Thyroid gland (tissue), 4 donors: ENCODE measurements at regions not wholly inside any gene's neighbourhood (a gene's known extent, or its start where the extent isn't known, plus 50 kb on each side); places are given as distances from the start of the nearest gene placed in this dataset.
"Not testable (repeated sequence)": the region's sequence is repeated elsewhere in the genome, so short reads cannot be mapped to it uniquely, and the experiment has no call there.

Experiments
- DNase-seq, 2 donors: peaks; one replicate each; pipeline ENCODE4 v3.0.0-alpha.2; 2019
- H3K27ac ChIP-seq, 3 donors: fragments of 200-600 bp; sonication (generic); 1 replicate in 2 of 3; 2 replicates in 1 of 3; pipeline ENCODE4 v1.5.1; 2016 to 2019; ENCODE audit warnings: mild to moderate bottlenecking in 1 of 3, moderate library complexity in 1 of 3
- H3K27me3 ChIP-seq: fragments of 200-600 bp; sonication (generic); one replicate; pipeline ENCODE4 v1.5.1; 2019
- H3K36me3 ChIP-seq, 2 donors: fragments of 200-600 bp; sonication (generic); one replicate each; pipeline ENCODE4 v1.5.1; 2016 to 2019
- H3K4me1 ChIP-seq, 2 donors: fragments of 200-600 bp; sonication (generic); one replicate each; pipeline ENCODE4 v1.5.1; 2017 to 2019
- H3K4me3 ChIP-seq, 3 donors: fragments of 200-600 bp; sonication (generic); replicated peaks in 1 of 3; 1 replicate in 2 of 3; 2 replicates in 1 of 3; pipeline ENCODE4 v1.5.1; 2016; ENCODE audit warnings: mild to moderate bottlenecking in 1 of 3
- H3K9me3 ChIP-seq: fragments of 200-600 bp; sonication (generic); one replicate; pipeline ENCODE4 v1.5.1; 2017
- POLR2A ChIP-seq, 2 donors: fragments of 450-650 bp; IDR thresholded peaks; one replicate each; pipeline ENCODE4 v1.6.1; 2017; ENCODE audit warnings: antibody characterized with exemption in 2 of 2, mild to moderate bottlenecking in 2 of 2, moderate library complexity in 1 of 2
- WGBS, 2 donors: methylation state at CpG; one replicate each; pipeline ENCODE4 v1.1.5; 2017; 5-methylcytosine and 5-hydroxymethylcytosine counted together
- intact Hi-C: fragments of 100-400 bp; cut with DNase I; formaldehyde crosslinking; loops from one replicate; pipeline ENCODE4 v1.15.1; 2023
- TF ChIP-seq, protein P1 (sequence below), 6 experiments: fragments of 200-600 bp in 3 of 6; fragments of 450-650 bp in 3 of 6; sonication (generic) in 3 of 6; IDR thresholded peaks; one replicate each; pipeline ENCODE4 v1.5.1; 2016 to 2019; ENCODE audit warnings: antibody characterized with exemption in 6 of 6, mild to moderate bottlenecking in 2 of 6, inconsistent platforms in 1 of 6, moderate library complexity in 1 of 6

DNA sequence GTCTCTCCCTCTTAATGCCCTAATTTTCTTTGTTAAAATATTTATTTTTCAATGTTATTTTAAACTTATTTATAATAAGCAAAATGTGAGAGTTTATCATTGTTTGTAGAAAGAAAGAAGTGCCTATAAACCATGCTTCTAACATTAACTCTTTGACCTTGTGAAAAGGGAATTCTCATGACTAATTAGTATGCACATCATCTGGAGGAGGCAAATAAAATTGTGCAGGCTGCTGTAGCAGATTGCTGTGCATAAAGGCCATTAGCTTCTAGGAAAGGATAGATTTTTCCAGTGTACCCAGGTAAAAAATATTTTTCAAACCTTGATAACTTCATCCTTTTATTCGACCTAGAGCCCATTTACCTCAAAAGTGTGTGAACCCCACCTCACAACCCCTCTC lies 84.6 kb upstream of the GUCY1A1 start:
- H3K4me3 ChIP-seq, result no peak overlapping the region
- no peaks in the 10 kb centered on the region for H3K36me3 ChIP-seq
- WGBS, 2 donors, result 80 to 93% methylated on average over 1 of the region's 1 CpG
- no peaks in the 10 kb centered on the region for H3K27me3 ChIP-seq
- intact Hi-C loops, result no loop called here
- no peak overlapping the region for H3K27ac ChIP-seq
- H3K9me3 ChIP-seq, result no peaks in the 10 kb centered on the region
- TF ChIP-seq POLR2A (IDR thresholded peaks at IDR 0.05), result no peak
- TF ChIP-seq, protein P1, sequence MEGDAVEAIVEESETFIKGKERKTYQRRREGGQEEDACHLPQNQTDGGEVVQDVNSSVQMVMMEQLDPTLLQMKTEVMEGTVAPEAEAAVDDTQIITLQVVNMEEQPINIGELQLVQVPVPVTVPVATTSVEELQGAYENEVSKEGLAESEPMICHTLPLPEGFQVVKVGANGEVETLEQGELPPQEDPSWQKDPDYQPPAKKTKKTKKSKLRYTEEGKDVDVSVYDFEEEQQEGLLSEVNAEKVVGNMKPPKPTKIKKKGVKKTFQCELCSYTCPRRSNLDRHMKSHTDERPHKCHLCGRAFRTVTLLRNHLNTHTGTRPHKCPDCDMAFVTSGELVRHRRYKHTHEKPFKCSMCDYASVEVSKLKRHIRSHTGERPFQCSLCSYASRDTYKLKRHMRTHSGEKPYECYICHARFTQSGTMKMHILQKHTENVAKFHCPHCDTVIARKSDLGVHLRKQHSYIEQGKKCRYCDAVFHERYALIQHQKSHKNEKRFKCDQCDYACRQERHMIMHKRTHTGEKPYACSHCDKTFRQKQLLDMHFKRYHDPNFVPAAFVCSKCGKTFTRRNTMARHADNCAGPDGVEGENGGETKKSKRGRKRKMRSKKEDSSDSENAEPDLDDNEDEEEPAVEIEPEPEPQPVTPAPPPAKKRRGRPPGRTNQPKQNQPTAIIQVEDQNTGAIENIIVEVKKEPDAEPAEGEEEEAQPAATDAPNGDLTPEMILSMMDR (IDR thresholded peaks at IDR 0.05), result no peak
- H3K4me1 ChIP-seq, result peaks cover 0 to 4% of the 10 kb centered on the region in 2 donors
- no peak for DNase-seq

DNA sequence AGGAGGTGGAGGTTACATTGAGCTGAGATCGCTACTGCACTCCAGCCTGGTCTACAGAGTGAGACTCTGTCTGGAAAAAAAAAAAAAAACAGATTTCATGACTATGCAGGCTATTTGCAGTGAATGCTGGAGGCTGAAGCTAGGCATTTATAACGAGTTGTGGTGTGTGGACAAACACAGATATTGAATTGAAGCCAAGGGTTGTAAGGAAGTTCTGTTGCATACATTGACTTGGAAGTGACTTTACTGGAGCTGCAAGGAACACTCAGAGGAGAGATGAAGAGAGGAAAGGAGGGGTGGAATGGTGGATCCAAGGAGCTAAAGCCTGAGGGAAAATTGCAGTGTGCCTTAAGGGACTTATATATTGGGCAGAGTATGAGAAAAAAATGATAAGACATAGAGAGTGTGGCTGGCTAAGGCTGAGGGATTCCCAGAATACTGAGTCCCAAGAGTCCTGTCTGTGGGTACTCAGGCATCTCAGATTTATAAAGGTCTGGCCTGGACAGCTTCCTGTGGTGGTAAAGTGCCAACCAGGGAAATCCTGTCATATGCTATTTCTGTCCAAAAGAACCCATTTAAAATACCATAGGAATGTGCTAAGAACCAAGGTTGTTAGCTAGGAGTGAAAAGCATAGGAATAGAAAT lies 87.8 kb upstream of the GUCY1A1 start:
- DNase-seq, result no peak
- intact Hi-C loops, result no loop called here
- WGBS, 2 donors, result 50 to 58% methylated on average over 2 of the region's 2 CpGs
- TF ChIP-seq POLR2A (IDR thresholded peaks at IDR 0.05), result no peak
- TF ChIP-seq, protein P1 (IDR thresholded peaks at IDR 0.05), result no peak
- Histone ChIP-seq H3K9me3 (no peaks in the 10 kb centered on the region), H3K4me1 (peaks cover 0 to 4% of the 10 kb centered on the region in 2 donors), H3K27me3 (no peaks in the 10 kb centered on the region), H3K4me3 (no peak overlapping the region), H3K36me3 (no peaks in the 10 kb centered on the region), H3K27ac (no peak overlapping the region)

DNA sequence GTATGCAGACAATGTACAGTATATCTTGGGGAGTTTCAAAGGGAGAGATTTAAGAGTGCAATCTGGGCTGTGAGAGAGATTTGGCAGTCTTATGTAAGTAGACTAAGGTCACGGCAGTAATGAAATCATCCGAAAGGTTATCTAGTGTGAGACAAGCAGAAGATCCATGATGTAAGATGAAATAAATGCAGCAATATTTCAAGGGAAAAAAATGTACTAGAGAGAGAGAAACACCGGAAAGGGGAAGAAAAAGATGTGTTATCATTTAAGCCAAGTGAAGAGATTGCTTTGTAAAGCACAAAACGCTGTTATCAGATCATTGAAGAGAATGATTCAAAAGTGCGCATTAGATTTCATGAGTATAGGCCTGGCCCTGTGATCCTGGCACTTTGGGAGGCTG lies 88.4 kb upstream of the GUCY1A1 start:
- 83% methylated on average over 5 of the region's 5 CpGs for WGBS, 2 donors
- Histone ChIP-seq H3K9me3 (no peaks in the 10 kb centered on the region), H3K4me3 (no peak overlapping the region), H3K27me3 (no peaks in the 10 kb centered on the region), H3K27ac (no peak overlapping the region), H3K4me1 (peaks cover 0 to 4% of the 10 kb centered on the region in 2 donors), H3K36me3 (no peaks in the 10 kb centered on the region)
- intact Hi-C loops, result no loop called here
- DNase-seq, result no peak
- TF ChIP-seq POLR2A (IDR thresholded peaks at IDR 0.05), result no peak
- TF ChIP-seq, protein P1 (IDR thresholded peaks at IDR 0.05), result no peak

DNA sequence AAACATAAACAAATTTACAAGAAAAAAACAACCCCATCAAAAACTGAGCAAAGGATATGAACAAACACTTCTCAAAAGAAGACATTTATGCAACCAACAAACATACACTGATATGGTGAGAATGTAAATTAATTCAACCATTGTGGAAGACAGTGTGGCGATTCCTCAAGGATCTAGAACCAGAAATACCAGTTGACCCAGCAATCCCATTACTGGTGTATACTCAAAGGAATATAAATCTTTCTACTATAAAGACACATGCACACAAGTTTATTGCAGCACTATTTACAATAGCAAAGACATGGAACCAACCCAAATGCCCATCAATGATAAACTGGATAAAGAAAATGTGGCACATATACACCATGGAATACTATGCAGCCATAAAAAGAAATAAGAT lies 92.3 kb upstream of the GUCY1A1 start:
- intact Hi-C loops, H3K27me3 ChIP-seq, H3K4me3 ChIP-seq, H3K9me3 ChIP-seq, H3K4me1 ChIP-seq, H3K36me3 ChIP-seq, DNase-seq, H3K27ac ChIP-seq: not testable (repeated sequence)
- 48 to 54% methylated on average over 1 of the region's 1 CpG for WGBS, 2 donors

DNA sequence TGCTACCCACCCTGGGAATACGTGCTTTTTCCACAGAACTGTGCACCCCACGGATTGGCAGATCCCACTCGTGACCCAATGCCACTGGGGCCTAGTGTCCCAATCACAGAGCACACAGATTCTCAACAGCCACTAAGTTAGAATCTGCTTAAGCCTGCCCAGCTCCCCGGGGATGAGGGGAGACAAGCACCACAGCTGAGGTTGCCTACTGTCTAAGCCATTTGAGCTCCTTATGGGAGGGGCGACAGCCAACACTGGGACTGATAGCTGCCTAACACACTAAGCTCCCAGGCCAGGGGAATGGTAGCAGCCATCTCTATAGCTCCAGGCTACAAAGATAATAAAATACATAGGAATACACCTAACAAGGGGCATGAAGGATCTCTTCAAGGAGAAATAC lies 93.5 kb upstream of the GUCY1A1 start:
- WGBS, 2 donors, result 90 to 93% methylated on average over 5 of the region's 5 CpGs
- intact Hi-C loops, result no loop called here
- DNase-seq, result no peak
- TF ChIP-seq, protein P1 (IDR thresholded peaks at IDR 0.05), result no peak
- no peak for TF ChIP-seq POLR2A (IDR thresholded peaks at IDR 0.05)
- H3K4me1 ChIP-seq, result no peaks in the 10 kb centered on the region
- no peaks in the 10 kb centered on the region for H3K36me3 ChIP-seq
- H3K27ac ChIP-seq, result no peak overlapping the region
- H3K27me3 ChIP-seq, result no peaks in the 10 kb centered on the region
- H3K9me3 ChIP-seq, result no peaks in the 10 kb centered on the region
- H3K4me3 ChIP-seq, result no peak overlapping the region
